Osteocyte (in vitro differentiated cells): ENCODE measurements at regions not wholly inside any gene's neighbourhood (a gene's known extent, or its start where the extent isn't known, plus 50 kb on each side); places are given as distances from the start of the nearest gene placed in this dataset.

Source experiments
- DNase-seq: peaks from one replicate; pipeline ENCODE4 v3.0.0; 2021; ENCODE audit warnings: mixed read lengths; ENCODE audit not compliant: unreplicated experiment; ENCODE audit errors: extremely low spot score
- H3K27ac Mint-ChIP-seq: one replicate; pipeline ENCODE4 v1.8.0; 2021; ENCODE audit warnings: mild to moderate bottlenecking, mixed read lengths; ENCODE audit not compliant: unreplicated experiment
- H3K27me3 Mint-ChIP-seq: one replicate; pipeline ENCODE4 v1.8.0; 2021; ENCODE audit warnings: mixed read lengths; ENCODE audit not compliant: unreplicated experiment
- H3K36me3 Mint-ChIP-seq: one replicate; pipeline ENCODE4 v1.8.0; 2021; ENCODE audit warnings: mixed read lengths; ENCODE audit not compliant: unreplicated experiment
- H3K4me1 Mint-ChIP-seq: one replicate; pipeline ENCODE4 v1.8.0; 2021; ENCODE audit warnings: mixed read lengths; ENCODE audit not compliant: unreplicated experiment
- H3K4me3 Mint-ChIP-seq: one replicate; pipeline ENCODE4 v1.8.0; 2021; ENCODE audit warnings: mild to moderate bottlenecking, moderate library complexity, mixed read lengths; ENCODE audit not compliant: unreplicated experiment
- H3K9me3 Mint-ChIP-seq: one replicate; pipeline ENCODE4 v1.8.0; 2021; ENCODE audit warnings: mixed read lengths; ENCODE audit not compliant: unreplicated experiment
- CTCF ChIP-seq: fragments of 200-600 bp; sonication (generic); IDR thresholded peaks from 2 replicates; pipeline ENCODE4 v1.5.0; 2021; ENCODE audit warnings: antibody characterized with exemption, mild to moderate bottlenecking, moderate library complexity

- Mint-ChIP-seq H3K4me3 (no peak overlapping the region), H3K27me3 (no peaks in the 10 kb centered on the region), H3K9me3 (no peaks in the 10 kb centered on the region), H3K27ac (no peak overlapping the region), H3K4me1 (peaks cover 9% of the 10 kb centered on the region), H3K36me3 (no peaks in the 10 kb centered on the region)
- TF ChIP-seq CTCF, result no peak
- DNase-seq, result no peak
These were observed 94.3 kb downstream of the AREG start for GRCh38 chr4:74539044-74539790.

GRCh38 chr4:74540193-74540592, 95.3 kb downstream of the AREG start:
- H3K4me1 Mint-ChIP-seq, result peaks cover 5% of the 10 kb centered on the region
- H3K4me3 Mint-ChIP-seq, result no peak overlapping the region
- H3K27me3 Mint-ChIP-seq, result no peaks in the 10 kb centered on the region
- H3K9me3 Mint-ChIP-seq, result no peaks in the 10 kb centered on the region
- no peaks in the 10 kb centered on the region for H3K36me3 Mint-ChIP-seq
- H3K27ac Mint-ChIP-seq, result no peak overlapping the region
- DNase-seq, result no peak
- TF ChIP-seq CTCF, result no peak

- no peak overlapping the region for H3K27ac Mint-ChIP-seq
- no peaks in the 10 kb centered on the region for H3K9me3 Mint-ChIP-seq
- TF ChIP-seq CTCF, result no peak
- H3K36me3 Mint-ChIP-seq, result no peaks in the 10 kb centered on the region
- H3K4me1 Mint-ChIP-seq, result peaks cover 12% of the 10 kb centered on the region
- H3K4me3 Mint-ChIP-seq, result no peak overlapping the region
- H3K27me3 Mint-ChIP-seq, result no peaks in the 10 kb centered on the region
- DNase-seq, result no peak
These were observed 96.7 kb downstream of the AREG start for GRCh38 chr4:74541667-74542066.

GRCh38 chr4:74543231-74543781, 98.4 kb downstream of the AREG start:
- H3K36me3 Mint-ChIP-seq, result no peaks in the 10 kb centered on the region
- no peaks in the 10 kb centered on the region for H3K9me3 Mint-ChIP-seq
- H3K27me3 Mint-ChIP-seq, result no peaks in the 10 kb centered on the region
- no peak overlapping the region for H3K27ac Mint-ChIP-seq
- no peak for DNase-seq
- no peak overlapping the region for H3K4me3 Mint-ChIP-seq
- peaks cover 14% of the 10 kb centered on the region for H3K4me1 Mint-ChIP-seq
- TF ChIP-seq CTCF, result no peak

DNA sequence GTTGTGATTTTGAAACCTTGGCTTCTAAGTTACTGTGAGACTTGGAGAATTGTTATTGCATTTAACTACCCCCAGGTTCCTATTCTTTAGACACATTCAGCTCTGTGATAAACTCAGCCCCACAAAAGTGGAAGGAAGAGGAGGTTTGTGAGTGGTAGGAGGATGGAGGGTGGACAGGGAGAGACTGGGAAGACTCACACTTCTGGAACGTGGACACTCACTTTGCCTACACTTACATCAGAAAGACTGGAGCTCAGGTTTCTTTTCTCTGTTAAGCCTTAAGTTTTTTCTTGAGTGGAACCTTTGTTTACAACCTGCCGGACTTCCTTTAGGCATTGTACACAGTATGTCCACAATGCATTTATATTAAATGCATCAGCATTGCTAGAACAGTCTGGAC, 99.0 kb downstream of the AREG start:
- Mint-ChIP-seq H3K4me3 (no peak overlapping the region), H3K4me1 (peaks cover 16% of the 10 kb centered on the region), H3K27me3 (no peaks in the 10 kb centered on the region), H3K27ac (no peak overlapping the region), H3K9me3 (no peaks in the 10 kb centered on the region), H3K36me3 (no peaks in the 10 kb centered on the region)
- no peak for TF ChIP-seq CTCF
- DNase-seq, result no peak
